ENCODE measurements at regions not wholly inside any gene's neighbourhood (a gene's known extent, or its start where the extent isn't known, plus 50 kb on each side); places are given as distances from the start of the nearest gene placed in this dataset.
"Not testable (repeated sequence)": the region's sequence is repeated elsewhere in the genome, so short reads cannot be mapped to it uniquely, and the experiment has no call there.

DNA sequence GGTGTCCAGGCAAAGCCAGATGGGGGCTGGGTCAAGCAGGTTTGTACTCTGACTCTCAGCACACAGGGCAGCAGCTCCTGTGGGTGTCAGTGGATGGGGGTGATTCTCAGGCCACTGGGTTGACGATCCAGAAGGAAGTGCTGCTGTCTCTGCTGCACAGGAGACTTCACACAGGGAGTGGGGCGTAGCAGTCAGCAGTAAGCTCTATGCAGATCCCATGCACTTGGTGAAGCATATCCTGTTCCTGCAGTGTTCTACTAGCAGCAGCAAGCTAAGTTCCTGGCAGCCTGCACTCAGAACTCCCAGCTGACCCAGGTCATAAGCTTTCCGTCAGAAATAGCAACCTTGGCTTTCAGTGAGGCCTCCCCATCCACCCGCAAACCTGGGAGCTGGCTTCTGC, 117.6 kb upstream of the NDST3 start:
- H3F3A ChIP-seq (ENCODE audit: low read depth), result no peaks in the 10 kb centered on the region
- H3K4me3 ChIP-seq (ENCODE audit: low read length, poor library complexity, severe bottlenecking), result no peak overlapping the region
- H3K9me2 ChIP-seq (replicated peaks; ENCODE audit: low read depth, low read length), result no peaks in the 10 kb centered on the region
- no peaks in the 10 kb centered on the region for H3K79me2 ChIP-seq (ENCODE audit: insufficient read depth, low read length)
- TF ChIP-seq, protein P1, sequence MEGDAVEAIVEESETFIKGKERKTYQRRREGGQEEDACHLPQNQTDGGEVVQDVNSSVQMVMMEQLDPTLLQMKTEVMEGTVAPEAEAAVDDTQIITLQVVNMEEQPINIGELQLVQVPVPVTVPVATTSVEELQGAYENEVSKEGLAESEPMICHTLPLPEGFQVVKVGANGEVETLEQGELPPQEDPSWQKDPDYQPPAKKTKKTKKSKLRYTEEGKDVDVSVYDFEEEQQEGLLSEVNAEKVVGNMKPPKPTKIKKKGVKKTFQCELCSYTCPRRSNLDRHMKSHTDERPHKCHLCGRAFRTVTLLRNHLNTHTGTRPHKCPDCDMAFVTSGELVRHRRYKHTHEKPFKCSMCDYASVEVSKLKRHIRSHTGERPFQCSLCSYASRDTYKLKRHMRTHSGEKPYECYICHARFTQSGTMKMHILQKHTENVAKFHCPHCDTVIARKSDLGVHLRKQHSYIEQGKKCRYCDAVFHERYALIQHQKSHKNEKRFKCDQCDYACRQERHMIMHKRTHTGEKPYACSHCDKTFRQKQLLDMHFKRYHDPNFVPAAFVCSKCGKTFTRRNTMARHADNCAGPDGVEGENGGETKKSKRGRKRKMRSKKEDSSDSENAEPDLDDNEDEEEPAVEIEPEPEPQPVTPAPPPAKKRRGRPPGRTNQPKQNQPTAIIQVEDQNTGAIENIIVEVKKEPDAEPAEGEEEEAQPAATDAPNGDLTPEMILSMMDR (conservative IDR thresholded peaks at IDR 0.05; ENCODE audit: low read length), result no peak
- TF ChIP-seq EZH2phosphoT487 (IDR thresholded peaks at IDR 0.05; ENCODE audit: borderline replicate concordance), result no peak
- H2AFZ ChIP-seq (ENCODE audit: low read length), result no peak overlapping the region
- H3K27me3 ChIP-seq (ENCODE audit: insufficient read depth, low read length, poor library complexity, severe bottlenecking), result no peaks in the 10 kb centered on the region
- no peaks in the 10 kb centered on the region for H4K20me1 ChIP-seq (ENCODE audit: insufficient read depth, low read length, poor library complexity, severe bottlenecking)
- no peaks in the 10 kb centered on the region for H3K36me3 ChIP-seq (ENCODE audit: insufficient read depth, low read length)
- H3K4me1 ChIP-seq (ENCODE audit: insufficient read depth, low read length, poor library complexity, severe bottlenecking), result no peaks in the 10 kb centered on the region
- no peak overlapping the region for H3K9ac ChIP-seq (ENCODE audit: low read depth, low read length, poor library complexity, severe bottlenecking)
- no peaks in the 10 kb centered on the region for H3K9me3 ChIP-seq (ENCODE audit: insufficient read depth, low read depth, low read length)
- H3K4me2 ChIP-seq (ENCODE audit: low read depth, low read length, poor library complexity, severe bottlenecking), result no peak overlapping the region

DNA sequence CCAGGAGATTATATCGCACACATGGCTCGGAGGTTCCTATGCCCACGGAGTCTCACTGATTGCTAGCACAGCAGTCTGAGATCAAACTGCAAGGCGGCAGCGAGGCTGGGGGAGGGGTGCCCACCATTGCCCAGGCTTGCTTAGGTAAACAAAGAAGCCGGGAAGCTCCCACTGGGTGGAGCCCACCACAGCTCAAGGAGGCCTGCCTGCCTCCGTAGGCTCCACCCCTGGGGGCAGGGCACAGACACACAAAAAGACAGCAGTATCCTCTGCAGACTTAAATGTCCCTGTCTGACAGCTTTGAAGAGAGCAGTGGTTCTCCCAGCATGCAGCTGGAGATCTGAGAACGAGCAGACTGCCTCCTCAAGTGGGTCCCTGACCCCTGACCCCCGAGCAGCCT, 112.0 kb upstream of the NDST3 start:
- H3K4me2 ChIP-seq (ENCODE audit: low read depth, low read length, poor library complexity, severe bottlenecking); H3K27me3 ChIP-seq (ENCODE audit: insufficient read depth, low read length, poor library complexity, severe bottlenecking); H3K79me2 ChIP-seq (ENCODE audit: insufficient read depth, low read length); H3K36me3 ChIP-seq (ENCODE audit: insufficient read depth, low read length); H2AFZ ChIP-seq (ENCODE audit: low read length); H3K4me3 ChIP-seq (ENCODE audit: low read length, poor library complexity, severe bottlenecking); H3F3A ChIP-seq (ENCODE audit: low read depth); H3K9ac ChIP-seq (ENCODE audit: low read depth, low read length, poor library complexity, severe bottlenecking); H3K9me2 ChIP-seq (replicated peaks; ENCODE audit: low read depth, low read length); H4K20me1 ChIP-seq (ENCODE audit: insufficient read depth, low read length, poor library complexity, severe bottlenecking); H3K9me3 ChIP-seq (ENCODE audit: insufficient read depth, low read depth, low read length); H3K4me1 ChIP-seq (ENCODE audit: insufficient read depth, low read length, poor library complexity, severe bottlenecking): not testable (repeated sequence)

DNA sequence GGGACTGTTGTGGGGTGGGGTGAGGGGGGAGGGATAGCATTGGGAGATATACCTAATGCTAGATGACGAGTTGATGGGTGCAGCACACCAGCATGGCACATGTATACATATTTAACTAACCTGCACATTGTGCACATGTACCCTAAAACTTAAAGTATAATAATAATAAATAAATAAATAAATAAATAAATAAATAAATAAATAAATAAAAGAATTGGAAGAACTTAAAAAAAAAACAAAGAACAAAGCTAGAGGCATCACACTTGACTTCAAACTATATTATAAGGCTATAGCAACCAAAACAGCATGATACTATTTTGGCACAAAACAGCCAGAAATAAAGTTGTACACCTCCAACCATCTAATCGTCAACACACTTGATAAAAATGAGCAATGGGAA, 106.5 kb upstream of the NDST3 start:
- H3K9ac ChIP-seq (ENCODE audit: low read depth, low read length, poor library complexity, severe bottlenecking); H3K9me3 ChIP-seq (ENCODE audit: insufficient read depth, low read depth, low read length); H3K36me3 ChIP-seq (ENCODE audit: insufficient read depth, low read length); H2AFZ ChIP-seq (ENCODE audit: low read length); H3K4me3 ChIP-seq (ENCODE audit: low read length, poor library complexity, severe bottlenecking); H3K79me2 ChIP-seq (ENCODE audit: insufficient read depth, low read length); H3F3A ChIP-seq (ENCODE audit: low read depth); H4K20me1 ChIP-seq (ENCODE audit: insufficient read depth, low read length, poor library complexity, severe bottlenecking); H3K4me1 ChIP-seq (ENCODE audit: insufficient read depth, low read length, poor library complexity, severe bottlenecking); H3K27me3 ChIP-seq (ENCODE audit: insufficient read depth, low read length, poor library complexity, severe bottlenecking); H3K4me2 ChIP-seq (ENCODE audit: low read depth, low read length, poor library complexity, severe bottlenecking); H3K9me2 ChIP-seq (replicated peaks; ENCODE audit: low read depth, low read length): not testable (repeated sequence)

DNA sequence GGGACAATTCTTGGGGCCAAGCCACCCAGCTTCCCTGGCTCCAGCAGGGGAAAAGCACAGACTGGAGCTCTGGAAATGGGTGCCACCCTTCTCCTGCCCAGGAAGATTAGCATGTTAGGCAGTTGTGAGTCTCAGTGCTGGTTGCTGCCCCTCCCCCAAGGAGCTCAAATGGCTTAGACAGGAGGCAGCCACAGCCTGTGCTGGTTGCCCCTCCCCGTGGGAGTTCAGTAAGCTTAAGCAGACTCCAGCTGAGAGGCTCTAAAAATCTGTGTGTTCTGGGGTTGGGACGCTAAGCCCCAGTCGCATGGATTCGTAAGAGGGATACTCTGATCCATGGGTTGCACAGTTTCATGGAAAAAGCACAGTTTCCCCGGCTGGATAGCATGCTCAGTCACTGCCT, 92.7 kb upstream of the NDST3 start:
- H3K4me3 ChIP-seq (ENCODE audit: low read length, poor library complexity, severe bottlenecking), result no peak overlapping the region
- H3K9me2 ChIP-seq (replicated peaks; ENCODE audit: low read depth, low read length), result no peaks in the 10 kb centered on the region
- H3K4me1 ChIP-seq (ENCODE audit: insufficient read depth, low read length, poor library complexity, severe bottlenecking), result no peaks in the 10 kb centered on the region
- no peaks in the 10 kb centered on the region for H3K27me3 ChIP-seq (ENCODE audit: insufficient read depth, low read length, poor library complexity, severe bottlenecking)
- H3K9ac ChIP-seq (ENCODE audit: low read depth, low read length, poor library complexity, severe bottlenecking), result no peak overlapping the region
- no peaks in the 10 kb centered on the region for H3K9me3 ChIP-seq (ENCODE audit: insufficient read depth, low read depth, low read length)
- H3K79me2 ChIP-seq (ENCODE audit: insufficient read depth, low read length), result no peaks in the 10 kb centered on the region
- H3F3A ChIP-seq (ENCODE audit: low read depth), result no peaks in the 10 kb centered on the region
- no peak for TF ChIP-seq EZH2phosphoT487 (IDR thresholded peaks at IDR 0.05; ENCODE audit: borderline replicate concordance)
- TF ChIP-seq, protein P1 (conservative IDR thresholded peaks at IDR 0.05; ENCODE audit: low read length), result no peak
- H3K4me2 ChIP-seq (ENCODE audit: low read depth, low read length, poor library complexity, severe bottlenecking), result no peak overlapping the region
- no peaks in the 10 kb centered on the region for H3K36me3 ChIP-seq (ENCODE audit: insufficient read depth, low read length)
- H4K20me1 ChIP-seq (ENCODE audit: insufficient read depth, low read length, poor library complexity, severe bottlenecking), result no peaks in the 10 kb centered on the region
- no peak overlapping the region for H2AFZ ChIP-seq (ENCODE audit: low read length)
